ENCODE measurements at regions not wholly inside any gene's neighbourhood (a gene's known extent, or its start where the extent isn't known, plus 50 kb on each side); places are given as distances from the start of the nearest gene placed in this dataset.

DNA sequence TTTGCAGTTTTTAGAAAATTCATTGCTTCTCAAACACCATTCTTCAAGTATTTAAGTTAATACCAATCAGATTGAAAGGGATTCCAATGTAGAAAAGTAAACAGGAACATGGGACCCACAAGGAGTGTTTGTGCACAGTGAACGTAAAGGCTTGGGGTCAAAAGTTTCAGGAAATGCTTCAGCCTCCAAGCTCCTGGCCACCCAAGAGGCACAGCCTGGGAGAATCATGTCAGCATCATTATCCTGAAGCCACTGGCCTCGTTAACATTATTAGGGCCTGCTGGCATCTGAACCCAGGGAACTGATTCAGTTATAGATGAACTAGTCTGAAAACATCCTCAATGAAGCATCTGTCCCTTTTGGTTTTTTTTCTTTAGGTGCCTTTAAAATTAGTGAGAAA, 122.9 kb downstream of the NXNL2 start:
- TF ChIP-seq, protein P1, sequence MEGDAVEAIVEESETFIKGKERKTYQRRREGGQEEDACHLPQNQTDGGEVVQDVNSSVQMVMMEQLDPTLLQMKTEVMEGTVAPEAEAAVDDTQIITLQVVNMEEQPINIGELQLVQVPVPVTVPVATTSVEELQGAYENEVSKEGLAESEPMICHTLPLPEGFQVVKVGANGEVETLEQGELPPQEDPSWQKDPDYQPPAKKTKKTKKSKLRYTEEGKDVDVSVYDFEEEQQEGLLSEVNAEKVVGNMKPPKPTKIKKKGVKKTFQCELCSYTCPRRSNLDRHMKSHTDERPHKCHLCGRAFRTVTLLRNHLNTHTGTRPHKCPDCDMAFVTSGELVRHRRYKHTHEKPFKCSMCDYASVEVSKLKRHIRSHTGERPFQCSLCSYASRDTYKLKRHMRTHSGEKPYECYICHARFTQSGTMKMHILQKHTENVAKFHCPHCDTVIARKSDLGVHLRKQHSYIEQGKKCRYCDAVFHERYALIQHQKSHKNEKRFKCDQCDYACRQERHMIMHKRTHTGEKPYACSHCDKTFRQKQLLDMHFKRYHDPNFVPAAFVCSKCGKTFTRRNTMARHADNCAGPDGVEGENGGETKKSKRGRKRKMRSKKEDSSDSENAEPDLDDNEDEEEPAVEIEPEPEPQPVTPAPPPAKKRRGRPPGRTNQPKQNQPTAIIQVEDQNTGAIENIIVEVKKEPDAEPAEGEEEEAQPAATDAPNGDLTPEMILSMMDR (IDR thresholded peaks at IDR 0.05; ENCODE audit: low read depth, low read length), result no peak
- H3K4me3 ChIP-seq (replicated peaks in 1 of 2; ENCODE audit: low read depth in 2 of 2, low read length in 2 of 2), result no peak overlapping the region
- peak; percentile 70 to 88 for DNase-seq (ENCODE audit: low read depth in 2 of 2)

DNA sequence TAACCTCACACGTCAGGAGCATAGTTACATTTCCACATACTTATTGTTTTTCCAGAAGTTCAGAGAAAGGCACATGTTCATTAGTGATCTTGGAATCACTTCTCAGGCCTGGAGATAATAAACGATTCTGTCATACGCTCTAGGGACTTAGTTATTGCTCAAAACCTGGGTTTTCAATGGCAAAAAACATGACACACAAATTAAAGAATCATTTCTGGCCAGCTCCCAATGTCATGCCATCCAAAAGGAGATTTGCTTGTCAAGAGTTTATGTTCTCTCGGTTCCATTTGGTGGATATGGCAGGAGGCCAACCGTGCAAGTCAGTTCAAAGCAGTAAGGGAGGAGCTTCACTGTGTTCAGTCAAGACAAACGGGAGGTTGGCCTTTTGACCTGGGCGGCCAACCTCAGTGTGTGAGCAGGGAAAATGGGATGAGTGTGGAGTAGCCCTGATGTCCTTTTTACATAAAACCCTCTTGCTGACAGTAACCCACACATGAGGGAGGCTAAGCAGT, 123.4 kb downstream of the NXNL2 start:
- DNase-seq (ENCODE audit: low read depth in 2 of 2), result peak; percentile 75 to 92
- H3K4me3 ChIP-seq (replicated peaks in 1 of 2; ENCODE audit: low read depth in 2 of 2, low read length in 2 of 2), result no peak overlapping the region
- TF ChIP-seq, protein P1 (IDR thresholded peaks at IDR 0.05; ENCODE audit: low read depth, low read length), result no peak

DNA sequence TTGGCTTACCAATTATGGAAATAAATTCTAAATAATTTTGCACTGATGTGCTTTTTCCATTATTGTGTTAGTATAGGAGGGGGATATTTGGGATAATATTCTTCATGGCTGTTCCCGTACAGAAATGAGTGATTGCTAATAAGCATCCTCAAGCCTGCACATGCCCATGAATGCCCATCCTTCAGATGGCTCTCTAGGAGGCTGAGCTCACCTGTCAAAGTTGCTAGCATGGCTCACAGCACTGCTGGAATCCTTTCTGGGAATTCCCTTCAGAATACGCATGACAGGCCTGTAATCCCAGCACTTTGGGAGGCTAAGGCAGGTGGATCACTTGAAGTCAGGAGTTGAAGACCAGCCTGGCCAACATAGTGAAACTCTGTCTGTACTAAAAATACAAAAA, 124.1 kb downstream of the NXNL2 start:
- H3K4me3 ChIP-seq (replicated peaks in 1 of 2; ENCODE audit: low read depth in 2 of 2, low read length in 2 of 2), result no peak overlapping the region
- no peak for DNase-seq (ENCODE audit: low read depth in 2 of 2)
- TF ChIP-seq, protein P1 (IDR thresholded peaks at IDR 0.05; ENCODE audit: low read depth, low read length), result no peak

DNA sequence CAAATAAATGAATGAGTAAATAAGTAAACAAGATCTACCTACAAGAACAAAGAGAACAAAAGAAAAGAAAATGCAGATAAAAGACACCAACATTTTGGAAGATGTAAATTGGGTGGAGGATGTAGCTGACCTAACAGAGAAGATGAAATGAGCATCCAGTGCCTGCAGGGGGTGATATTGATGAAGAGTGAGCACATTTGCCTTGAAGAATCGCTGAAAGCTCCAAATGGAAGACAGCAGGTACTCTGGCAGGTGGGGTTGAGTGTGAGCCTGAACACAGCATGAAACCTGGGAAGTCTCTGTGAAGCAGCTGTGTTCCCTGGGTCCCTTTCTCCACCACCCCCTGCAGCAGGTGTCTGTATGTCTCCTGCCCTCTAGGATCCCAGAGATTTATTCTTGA, 125.6 kb downstream of the NXNL2 start:
- peak; percentile 60 to 74 for DNase-seq (ENCODE audit: low read depth in 2 of 2)
- TF ChIP-seq, protein P1 (IDR thresholded peaks at IDR 0.05; ENCODE audit: low read depth, low read length), result peak; percentile 67
- H3K4me3 ChIP-seq (replicated peaks in 1 of 2; ENCODE audit: low read depth in 2 of 2, low read length in 2 of 2), result no peak overlapping the region

DNA sequence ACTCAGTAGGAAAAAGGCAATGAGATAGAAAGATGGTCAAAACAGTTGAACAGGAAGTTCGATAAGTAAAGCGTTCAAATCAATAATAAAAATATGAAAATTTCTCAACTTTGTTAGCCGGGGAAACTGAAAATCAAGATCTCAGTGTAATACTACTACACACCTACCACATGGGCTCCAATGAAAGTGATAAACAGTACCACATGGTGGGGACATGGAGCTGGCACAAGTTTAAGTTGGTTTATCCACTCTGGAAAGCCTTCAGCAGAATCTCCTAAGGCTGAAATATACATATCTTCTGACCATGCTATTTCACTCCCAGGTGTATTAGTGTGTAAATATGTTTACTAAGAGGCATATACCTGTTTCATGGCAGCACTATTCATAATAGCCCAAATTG, 126.8 kb downstream of the NXNL2 start:
- DNase-seq (ENCODE audit: low read depth in 2 of 2), result peak; percentile 38 to 63
- TF ChIP-seq, protein P1 (IDR thresholded peaks at IDR 0.05; ENCODE audit: low read depth, low read length), result no peak

DNA sequence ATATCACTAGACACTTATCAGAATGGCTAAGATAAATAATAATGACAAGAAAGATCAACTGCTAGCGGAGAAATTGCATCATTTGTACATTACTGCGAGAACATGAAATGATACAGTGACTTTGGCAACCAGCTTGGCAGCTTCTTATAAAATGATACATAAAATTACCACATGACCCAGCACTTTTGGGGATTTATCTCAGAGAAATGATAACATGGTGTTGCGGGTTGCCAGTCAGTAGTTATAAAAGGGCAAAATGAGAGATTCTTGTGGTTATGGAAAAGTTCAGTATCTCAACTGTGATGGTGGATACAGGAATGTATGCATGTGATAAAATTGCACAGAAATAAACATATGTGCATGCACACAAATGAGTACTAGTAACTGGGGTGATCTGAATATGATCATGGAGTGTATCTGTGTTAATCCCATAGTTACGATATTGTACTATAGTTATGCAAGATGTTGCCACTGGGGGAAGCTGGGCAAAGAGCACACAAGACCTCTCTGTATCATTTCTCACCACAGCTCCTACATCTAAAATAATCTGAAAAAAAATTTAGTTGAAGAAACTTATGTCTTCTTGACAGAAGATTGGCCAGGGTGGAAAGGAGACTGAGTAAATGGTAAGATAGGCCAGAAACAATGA, 128.9 kb downstream of the NXNL2 start:
- TF ChIP-seq, protein P1 (IDR thresholded peaks at IDR 0.05; ENCODE audit: low read depth, low read length), result no peak
- DNase-seq (ENCODE audit: low read depth in 2 of 2), result peak; percentile 49 to 77
- no peak overlapping the region for H3K4me3 ChIP-seq (replicated peaks in 1 of 2; ENCODE audit: low read depth in 2 of 2, low read length in 2 of 2)

More for the DNA sequence above, 126.8 kb downstream of the NXNL2 start:
- H3K4me3 ChIP-seq (replicated peaks in 1 of 2; ENCODE audit: low read depth in 2 of 2, low read length in 2 of 2), result no peak overlapping the region

DNA sequence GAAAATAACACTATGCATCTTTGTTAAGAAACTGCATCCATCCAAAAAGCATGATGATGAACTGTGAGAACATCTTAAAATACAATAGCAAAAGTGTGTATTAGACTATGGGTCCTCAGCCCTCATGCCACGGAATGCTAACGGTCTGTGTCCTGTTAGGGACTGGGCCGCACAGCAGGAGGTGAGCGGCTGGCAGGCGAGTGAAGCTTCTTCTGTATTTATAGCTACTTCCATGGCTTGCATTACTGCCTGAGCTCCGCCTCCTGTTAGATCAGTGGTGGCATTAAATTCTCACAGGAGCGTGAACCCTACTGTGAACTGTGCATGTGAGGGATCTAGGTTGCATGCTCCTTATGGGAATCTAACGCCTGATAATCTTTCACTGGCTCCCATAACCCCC, 129.8 kb downstream of the NXNL2 start:
- no peak overlapping the region for H3K4me3 ChIP-seq (replicated peaks in 1 of 2; ENCODE audit: low read depth in 2 of 2, low read length in 2 of 2)
- no peak for DNase-seq (ENCODE audit: low read depth in 2 of 2)
- TF ChIP-seq, protein P1 (IDR thresholded peaks at IDR 0.05; ENCODE audit: low read depth, low read length), result no peak

Data from cardiac fibroblast (primary cell).